Gastroesophageal sphincter (tissue), 4 donors: ENCODE measurements at regions not wholly inside any gene's neighbourhood (a gene's known extent, or its start where the extent isn't known, plus 50 kb on each side); places are given as distances from the start of the nearest gene placed in this dataset.

ENCODE experiments used
- ATAC-seq: fragments of 150-250 bp; one replicate; pipeline ENCODE4 v1.9.1; 2016; ENCODE audit warnings: mild to moderate bottlenecking, moderate library complexity
- H3K27ac ChIP-seq, 4 donors: fragments of 200-600 bp; sonication (generic) in 3 of 4; 1 replicate in 3 of 4; 2 replicates in 1 of 4; pipeline ENCODE4 v1.5.1; 2016 to 2019
- H3K27me3 ChIP-seq: fragments of 200-600 bp; sonication (generic); one replicate; pipeline ENCODE4 v1.5.1; 2019
- H3K36me3 ChIP-seq, 2 donors: fragments of 200-600 bp; sonication (generic); one replicate each; pipeline ENCODE4 v1.5.1; 2019; ENCODE audit warnings: control low read depth in 1 of 2
- H3K4me1 ChIP-seq, 3 donors: fragments of 200-600 bp; sonication (generic); 1 replicate in 2 of 3; 2 replicates in 1 of 3; pipeline ENCODE4 v1.5.1; 2016 to 2019; ENCODE audit warnings: control low read depth in 2 of 3
- H3K4me3 ChIP-seq, 2 donors: fragments of 200-600 bp; sonication (generic); one replicate each; pipeline ENCODE4 v1.5.1; 2019; ENCODE audit warnings: mild to moderate bottlenecking in 1 of 2, moderate library complexity in 1 of 2
- H3K9me3 ChIP-seq, 3 donors: fragments of 200-600 bp; sonication (generic); one replicate each; pipeline ENCODE4 v1.5.1; 2017 to 2019; ENCODE audit warnings: control low read depth in 2 of 3
- CTCF ChIP-seq, 4 experiments: fragments of 200-600 bp in 2 of 4; fragments of 450-650 bp in 2 of 4; sonication (generic) in 1 of 4; IDR thresholded peaks; one replicate each; pipeline ENCODE4 v1.5.1; 2017 to 2019; ENCODE audit warnings: antibody characterized with exemption in 4 of 4, mild to moderate bottlenecking in 2 of 4, moderate library complexity in 2 of 4
- EP300 ChIP-seq: sonication (generic); formaldehyde crosslinking; IDR thresholded peaks from one replicate; pipeline ENCODE4 v1.6.1; 2017; ENCODE audit warnings: antibody characterized with exemption, mild to moderate bottlenecking
- POLR2A ChIP-seq, 2 donors: fragments of 450-650 bp; IDR thresholded peaks; one replicate each; pipeline ENCODE4 v1.6.1; 2017; ENCODE audit warnings: antibody characterized with exemption in 2 of 2, mild to moderate bottlenecking in 2 of 2, moderate library complexity in 1 of 2
- POLR2AphosphoS5 ChIP-seq: sonication (generic); formaldehyde crosslinking; IDR thresholded peaks from one replicate; pipeline ENCODE4 v1.6.1; 2017; ENCODE audit warnings: antibody characterized with exemption
- WGBS, 2 donors: methylation state at CpG; one replicate each; pipeline ENCODE4 v1.1.5; 2018; ENCODE audit warnings: low coverage in 1 of 2; 5-methylcytosine and 5-hydroxymethylcytosine counted together

- no peak for ATAC-seq
- Histone ChIP-seq H3K36me3 (no peaks in the 10 kb centered on the region), H3K27me3 (no peaks in the 10 kb centered on the region), H3K27ac (no peak overlapping the region), H3K4me3 (no peak overlapping the region), H3K4me1 (no peaks in the 10 kb centered on the region), H3K9me3 (no peaks in the 10 kb centered on the region)
- no peak for TF ChIP-seq POLR2AphosphoS5
- TF ChIP-seq EP300, result no peak
- TF ChIP-seq POLR2A (IDR thresholded peaks at IDR 0.05), result no peak
- TF ChIP-seq CTCF (IDR thresholded peaks at IDR 0.05), result no peak
- WGBS, 2 donors, result 79 to 100% methylated on average over 1 to 4 of the region's 4 CpGs
Observed at GRCh38 chr12:78790148-78790547, 74.4 kb upstream of the SYT1 start.

- TF ChIP-seq CTCF (IDR thresholded peaks at IDR 0.05), result no peak
- no peak for ATAC-seq
- Histone ChIP-seq H3K9me3 (no peaks in the 10 kb centered on the region), H3K27ac (no peak overlapping the region), H3K36me3 (no peaks in the 10 kb centered on the region), H3K4me3 (no peak overlapping the region), H3K4me1 (no peaks in the 10 kb centered on the region), H3K27me3 (no peaks in the 10 kb centered on the region)
- WGBS, 2 donors, result 78 to 90% methylated on average over 6 of the region's 6 CpGs
Observed at GRCh38 chr12:78792052-78792698, 72.4 kb upstream of the SYT1 start.

GRCh38 chr12:78793491-78793890 is 71.1 kb upstream of the SYT1 start:
- Histone ChIP-seq H3K4me3 (no peak overlapping the region), H3K27ac (no peak overlapping the region), H3K4me1 (no peaks in the 10 kb centered on the region), H3K9me3 (no peaks in the 10 kb centered on the region), H3K36me3 (no peaks in the 10 kb centered on the region), H3K27me3 (no peaks in the 10 kb centered on the region)
- no peak for TF ChIP-seq POLR2AphosphoS5
- no peak for TF ChIP-seq EP300
- 42 to 46% methylated on average over 2 of the region's 2 CpGs for WGBS, 2 donors
- no peak for ATAC-seq

- no peaks in the 10 kb centered on the region for H3K27me3 ChIP-seq
- H3K36me3 ChIP-seq, result no peaks in the 10 kb centered on the region
- no peak overlapping the region for H3K4me3 ChIP-seq
- 95 to 96% methylated on average over 4 to 17 of the region's 18 CpGs for WGBS, 2 donors
- H3K4me1 ChIP-seq, result no peaks in the 10 kb centered on the region
- H3K9me3 ChIP-seq, result no peaks in the 10 kb centered on the region
- H3K27ac ChIP-seq, result no peak overlapping the region
- no peak for TF ChIP-seq EP300
- no peak for TF ChIP-seq POLR2AphosphoS5
- no peak for TF ChIP-seq CTCF (IDR thresholded peaks at IDR 0.05)
- TF ChIP-seq POLR2A (IDR thresholded peaks at IDR 0.05), result no peak
- ATAC-seq, result no peak
Observed at GRCh38 chr12:78793982-78794381, 70.6 kb upstream of the SYT1 start.

- TF ChIP-seq CTCF (IDR thresholded peaks at IDR 0.05) (no peak), POLR2A (IDR thresholded peaks at IDR 0.05) (no peak), POLR2AphosphoS5 (no peak), EP300 (no peak)
- no peak overlapping the region for H3K4me3 ChIP-seq
- no peaks in the 10 kb centered on the region for H3K4me1 ChIP-seq
- H3K27ac ChIP-seq, result no peak overlapping the region
- H3K27me3 ChIP-seq, result no peaks in the 10 kb centered on the region
- no peak for ATAC-seq
- no peaks in the 10 kb centered on the region for H3K36me3 ChIP-seq
- no peaks in the 10 kb centered on the region for H3K9me3 ChIP-seq
Observed at GRCh38 chr12:78795934-78796445, 68.6 kb upstream of the SYT1 start.
